HPDE6-E6E7 (cell line): ENCODE measurements at regions not wholly inside any gene's neighbourhood (a gene's known extent, or its start where the extent isn't known, plus 50 kb on each side); places are given as distances from the start of the nearest gene placed in this dataset.
"Not testable (repeated sequence)": the region's sequence is repeated elsewhere in the genome, so short reads cannot be mapped to it uniquely, and the experiment has no call there.

Experiments used
- DNase-seq: peaks from one replicate; pipeline ENCODE4 v3.0.0; 2011; ENCODE audit warnings: missing footprints; ENCODE audit errors: extremely low spot score

DNA sequence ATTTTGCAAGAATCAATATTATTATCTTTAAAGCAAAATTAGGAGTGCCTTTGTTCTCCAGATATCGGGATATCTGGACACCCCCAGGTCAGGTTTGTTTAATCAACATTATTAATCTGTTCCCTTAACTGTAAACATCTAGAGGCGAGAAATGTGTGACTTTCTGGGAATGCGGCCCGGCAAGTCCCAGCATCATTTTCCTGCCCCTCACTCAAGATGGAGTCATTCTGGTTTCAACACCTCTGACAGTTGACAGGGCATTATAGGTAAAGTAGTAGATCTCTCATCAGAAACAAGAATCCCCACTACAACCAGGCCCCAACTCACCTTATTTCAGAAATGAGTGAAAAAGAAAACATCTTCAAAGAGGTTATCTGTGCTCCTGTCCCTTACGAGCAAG, 331.6 kb upstream of the ZFP42 start:
- DNase-seq, result no peak

GRCh38 chr4:187665086-187665485, 330.5 kb upstream of the ZFP42 start:
- DNase-seq, result no peak

DNA sequence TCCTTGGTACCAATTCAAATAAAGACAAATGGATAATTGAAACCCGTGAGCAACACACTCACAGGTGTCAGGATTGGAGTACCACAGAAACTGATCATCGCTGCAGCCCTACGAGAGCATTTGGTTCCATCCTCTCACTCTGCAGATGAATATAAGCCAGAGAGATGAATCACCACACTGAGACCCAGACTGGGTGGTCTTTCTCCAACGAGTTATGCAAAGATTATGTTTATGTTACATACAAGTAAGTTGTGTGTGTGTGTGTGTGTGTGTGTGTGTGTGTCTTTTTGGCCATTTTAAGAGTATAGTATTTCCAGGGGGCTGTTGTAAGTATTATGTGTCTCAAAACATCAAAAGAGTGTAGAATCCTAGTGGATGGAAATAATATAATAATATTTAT, 329.5 kb upstream of the ZFP42 start:
- no peak for DNase-seq

DNA sequence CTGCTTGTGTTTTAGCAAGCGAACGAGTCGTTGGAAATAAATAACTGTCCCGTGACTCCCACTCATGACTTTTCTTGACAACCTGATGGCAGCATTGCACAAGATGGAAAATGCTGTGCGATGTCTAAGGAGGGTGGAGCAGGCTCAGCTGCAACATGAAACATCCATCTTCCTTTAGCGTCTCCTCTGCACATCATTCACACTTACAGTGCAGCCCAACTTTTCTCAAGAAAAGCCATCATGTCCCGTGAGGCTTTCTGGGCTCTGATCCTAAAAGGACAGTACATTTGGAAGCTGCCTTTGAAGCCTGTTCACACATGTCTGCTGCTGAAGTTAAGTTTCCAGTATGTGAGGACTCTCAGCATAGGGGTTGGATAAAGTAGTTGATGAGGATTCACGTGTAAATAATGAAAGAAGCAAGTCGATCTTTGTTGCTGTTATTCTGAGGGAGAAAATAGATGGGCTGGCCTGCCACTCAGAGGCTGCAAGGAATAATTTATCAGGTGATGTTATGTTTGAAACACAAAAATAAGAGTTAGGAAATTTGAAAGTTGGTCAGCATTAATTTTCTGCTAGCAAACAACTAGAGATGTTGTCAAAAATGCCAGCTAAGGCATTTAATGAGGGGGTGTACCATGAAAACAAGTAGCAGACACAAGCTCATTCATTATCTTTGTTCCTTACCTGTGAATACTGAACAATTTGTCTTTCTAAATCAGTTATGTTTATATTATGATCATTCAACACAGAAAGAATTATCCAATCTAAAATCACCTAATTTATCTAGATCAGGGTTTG, 328.7 kb upstream of the ZFP42 start:
- no peak for DNase-seq

- peak; percentile 9 for DNase-seq
Measured at GRCh38 chr4:187668526-187669082, 327.0 kb upstream of the ZFP42 start.

DNA sequence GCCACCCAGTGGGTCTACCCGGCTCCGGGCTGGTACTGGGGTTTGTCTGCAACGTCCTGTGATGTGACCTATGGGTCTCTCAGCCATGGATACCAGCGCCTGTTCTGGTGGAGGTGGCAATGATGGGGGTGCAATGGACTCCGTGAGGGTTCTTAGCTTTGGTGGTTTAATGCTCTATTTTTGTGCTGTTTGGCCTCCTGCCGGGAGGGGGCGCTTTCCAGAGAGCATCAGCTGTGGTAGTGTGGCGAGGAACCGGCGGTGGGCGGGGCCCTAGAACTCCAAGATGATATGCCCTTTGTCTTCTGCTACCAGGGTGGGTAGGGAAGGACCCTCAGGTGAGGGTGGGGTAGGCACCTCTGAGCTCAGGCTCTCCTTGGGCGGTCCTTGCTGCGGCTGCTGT, 324.1 kb upstream of the ZFP42 start:
- not testable (repeated sequence) for DNase-seq

DNA sequence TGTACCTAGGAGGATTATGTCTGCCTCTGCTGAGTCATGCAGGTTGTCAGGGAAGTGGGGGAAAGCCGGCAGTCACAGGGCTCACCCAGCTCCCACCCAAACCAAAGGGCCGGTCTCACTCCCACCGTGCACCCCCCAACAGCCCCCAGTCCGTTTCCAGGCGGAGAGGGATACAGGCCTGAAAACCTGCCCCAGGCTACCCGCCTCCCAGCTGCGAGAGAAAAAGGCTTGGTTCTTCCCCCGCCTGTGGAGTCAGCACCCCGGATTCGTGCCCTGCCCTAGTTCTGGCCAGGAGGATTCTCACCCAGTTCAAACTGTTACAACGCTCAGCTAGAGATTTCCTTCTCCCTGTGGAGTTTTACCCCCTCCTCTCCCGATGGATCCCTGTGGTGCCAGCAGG, 323.6 kb upstream of the ZFP42 start:
- not testable (repeated sequence) for DNase-seq

DNA sequence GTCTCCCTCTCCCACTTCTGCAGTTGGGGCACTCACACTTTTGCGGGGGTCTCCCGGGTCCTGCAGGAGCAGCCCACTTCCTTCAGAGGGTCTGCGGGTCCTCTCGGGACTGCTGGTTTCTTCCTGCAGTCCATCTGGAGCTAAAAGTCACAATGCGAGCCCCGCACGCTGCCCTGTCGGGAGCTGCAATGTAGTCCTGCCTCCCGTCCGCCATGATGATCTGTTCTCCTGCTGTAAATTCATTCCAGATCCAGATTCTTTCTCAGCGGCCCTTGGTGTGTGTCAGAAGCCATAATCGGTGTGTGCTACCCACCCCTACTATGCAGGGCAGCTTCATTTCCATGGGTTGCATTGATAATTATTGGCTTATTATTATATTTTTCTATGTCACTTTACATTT, 323.0 kb upstream of the ZFP42 start:
- not testable (repeated sequence) for DNase-seq

- DNase-seq, result no peak
Measured at GRCh38 chr4:187679450-187679849, 316.1 kb upstream of the ZFP42 start.

DNA sequence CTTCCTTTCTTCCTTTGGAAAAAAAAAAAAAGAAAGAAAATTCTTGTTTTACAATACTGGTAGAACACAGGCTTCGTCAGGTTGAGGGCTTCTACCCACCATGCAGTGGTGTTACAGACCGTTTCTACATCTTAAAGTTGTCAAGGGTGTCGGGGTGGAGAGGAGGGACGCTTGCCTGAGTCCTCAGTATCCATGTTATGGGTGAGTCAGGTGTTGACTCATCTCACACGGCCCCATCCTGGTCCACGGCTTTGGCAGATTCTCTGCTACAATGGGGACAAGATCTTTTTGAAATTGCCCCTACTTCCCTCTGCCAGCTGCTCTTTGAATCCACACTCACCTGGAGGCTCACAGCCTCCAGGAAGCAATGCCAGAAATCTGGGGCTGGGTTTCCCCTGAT, 310.3 kb upstream of the ZFP42 start:
- peak; percentile 19 for DNase-seq

- DNase-seq, result no peak
Measured at GRCh38 chr4:187687697-187688096, 307.9 kb upstream of the ZFP42 start.

DNA sequence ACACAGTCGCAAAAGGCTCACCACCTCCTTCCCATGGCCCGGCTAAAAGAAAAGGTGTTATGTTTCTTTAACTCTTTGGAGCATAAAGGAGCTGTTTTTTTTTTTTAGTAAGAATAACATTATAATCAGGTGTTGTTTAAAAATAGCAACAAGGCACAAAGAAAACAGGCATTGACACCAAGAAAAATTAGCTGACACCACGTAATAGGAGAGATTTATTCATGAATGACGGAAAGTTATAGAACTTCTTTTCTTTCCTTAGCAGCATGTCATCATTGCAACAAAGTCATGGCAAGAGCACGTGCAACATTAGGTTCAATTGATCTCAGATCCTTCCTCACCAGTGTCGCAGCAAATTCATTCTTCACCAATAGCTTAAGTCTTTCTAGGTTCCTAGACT, 302.9 kb upstream of the ZFP42 start:
- no peak for DNase-seq

DNA sequence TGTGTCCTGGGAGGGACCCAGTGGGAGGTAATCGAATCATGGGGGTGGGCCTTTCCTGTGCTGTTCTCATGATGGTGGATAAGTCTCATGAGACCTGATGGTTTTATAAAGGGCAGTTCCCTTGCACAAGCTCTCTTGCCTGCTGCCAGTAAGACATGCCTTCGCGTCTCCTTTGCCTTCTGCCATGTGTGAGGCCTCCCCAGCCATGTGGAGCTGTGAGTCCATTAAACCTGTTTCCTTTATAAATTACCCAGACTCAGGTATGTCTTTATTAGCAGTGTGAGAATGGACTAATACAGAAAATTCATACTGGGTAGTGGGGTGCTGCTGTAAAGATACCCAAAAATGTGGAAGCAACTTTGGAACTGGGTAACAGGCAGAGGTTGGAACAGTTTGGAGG, 300.0 kb upstream of the ZFP42 start:
- not testable (repeated sequence) for DNase-seq

GRCh38 chr4:187711586-187711985, 284.0 kb upstream of the ZFP42 start:
- no peak for DNase-seq

DNA sequence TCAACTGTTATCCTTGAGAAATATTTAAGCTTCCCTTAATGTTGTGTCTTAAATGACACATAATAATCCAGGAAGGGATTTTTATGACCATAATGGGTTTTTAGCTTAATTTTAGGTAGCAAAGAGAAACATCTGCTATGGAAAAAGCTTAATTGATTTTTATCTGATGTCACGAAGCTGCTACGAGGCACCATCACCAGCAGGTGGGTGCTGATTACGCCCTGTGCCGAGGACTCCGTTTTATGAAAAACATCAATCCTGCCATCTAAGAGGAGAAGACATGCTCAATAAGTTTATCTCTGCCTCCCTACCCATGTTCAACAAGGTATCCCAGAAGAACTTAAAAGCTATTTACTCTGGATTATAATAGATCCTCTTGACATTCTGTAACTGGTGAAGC, 280.6 kb upstream of the ZFP42 start:
- DNase-seq, result no peak

- DNase-seq, result no peak
Measured at GRCh38 chr4:187715466-187715865, 280.1 kb upstream of the ZFP42 start.

GRCh38 chr4:187724456-187724855, 271.1 kb upstream of the ZFP42 start:
- no peak for DNase-seq

GRCh38 chr4:187726485-187726884, 269.1 kb upstream of the ZFP42 start:
- no peak for DNase-seq

- no peak for DNase-seq
Measured at GRCh38 chr4:187732524-187732923, 263.0 kb upstream of the ZFP42 start.

DNA sequence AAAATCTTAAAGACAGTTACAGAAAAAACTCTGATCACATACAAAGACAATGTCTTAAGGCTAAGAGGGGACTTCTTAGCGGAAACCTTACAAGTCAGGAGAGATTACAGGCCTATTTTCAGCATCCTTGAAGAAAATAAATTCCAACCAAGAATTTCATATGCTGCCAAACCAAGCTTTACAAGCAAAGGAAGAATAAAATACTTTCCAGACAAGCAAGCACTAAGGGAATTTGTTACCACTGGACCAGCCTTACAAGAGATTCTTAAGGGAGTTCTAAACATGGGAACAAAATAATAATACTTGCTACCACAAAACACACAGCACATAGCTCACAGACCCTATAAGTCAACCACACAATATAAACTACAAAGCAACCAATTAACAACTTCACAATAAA, 255.8 kb upstream of the ZFP42 start:
- DNase-seq, result no peak

DNA sequence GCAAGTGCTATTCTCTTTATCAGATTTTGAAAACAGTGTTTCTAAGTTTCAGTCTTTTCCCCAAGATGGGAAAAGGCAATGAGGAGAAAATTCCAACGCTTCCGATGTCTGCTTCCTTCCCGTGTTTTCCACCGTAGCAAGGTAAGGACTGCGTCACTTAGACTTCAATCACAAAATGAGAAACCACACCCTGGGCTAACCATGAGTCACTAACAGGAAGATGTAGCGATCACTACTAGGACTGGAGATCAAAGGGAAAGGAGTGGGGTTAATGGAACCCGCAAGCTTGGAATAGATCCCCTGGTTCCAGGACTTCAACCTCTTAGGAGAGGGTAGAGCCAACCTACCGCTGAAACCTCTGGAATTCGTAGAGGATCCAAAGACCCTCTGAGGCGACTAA, 250.7 kb upstream of the ZFP42 start:
- no peak for DNase-seq

DNA sequence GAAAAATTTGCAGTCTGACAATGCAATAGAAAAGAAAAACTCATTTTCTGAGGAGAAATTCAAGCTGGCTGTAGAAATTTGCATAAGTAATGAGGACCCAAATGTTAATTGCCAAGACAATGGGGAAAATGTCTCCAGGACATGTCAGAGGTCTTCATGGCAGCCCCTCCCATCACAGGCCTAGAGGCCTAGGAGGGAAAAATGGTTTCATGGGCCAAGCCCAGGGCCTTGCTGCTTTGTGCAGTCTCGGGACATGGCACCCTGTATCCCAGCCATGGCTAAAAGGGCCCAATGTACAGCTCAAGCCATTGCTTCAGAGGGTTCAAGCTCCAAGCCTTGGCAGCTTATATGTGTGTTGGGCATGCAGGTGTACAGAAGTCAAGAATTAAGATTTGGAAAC, 244.9 kb upstream of the ZFP42 start:
- DNase-seq, result not testable (repeated sequence)

DNA sequence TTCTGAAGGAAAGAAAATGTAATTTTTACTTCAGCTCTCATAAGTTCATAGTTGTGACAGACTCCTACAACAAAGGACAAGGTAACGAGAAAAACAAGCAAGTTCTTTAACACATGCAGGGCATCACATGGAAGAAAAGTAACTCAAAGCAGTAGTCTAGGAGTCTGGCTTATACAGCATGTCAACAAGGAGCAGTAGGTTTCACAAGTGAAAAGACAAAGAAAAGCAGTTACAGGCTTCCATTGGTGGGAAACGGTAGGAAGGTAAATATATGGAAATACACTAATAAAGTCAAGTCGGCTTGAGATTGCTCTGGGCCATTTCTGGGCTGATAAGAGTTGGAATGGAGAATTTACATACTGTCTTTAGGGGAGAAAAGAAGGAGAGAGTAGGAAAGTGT, 228.4 kb upstream of the ZFP42 start:
- DNase-seq, result no peak

DNA sequence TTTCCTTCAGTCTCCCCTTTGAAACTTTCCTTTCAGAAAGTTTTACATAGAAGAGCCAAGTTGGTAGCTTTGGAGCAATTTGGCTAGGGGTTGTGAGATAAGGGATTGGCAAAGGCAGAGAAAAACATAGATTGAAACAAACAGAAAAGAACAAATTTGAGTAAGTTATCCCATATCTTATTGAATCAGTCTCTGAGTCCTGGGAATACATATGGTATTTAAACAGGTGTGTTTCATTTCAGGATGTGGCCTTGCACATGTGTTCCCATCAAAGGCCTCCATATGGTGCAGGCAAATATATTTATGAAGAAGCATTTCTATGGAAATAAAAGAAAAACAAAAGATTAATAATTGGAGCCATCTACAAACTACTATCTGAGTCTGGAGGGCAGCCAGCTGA, 227.9 kb upstream of the ZFP42 start:
- DNase-seq, result no peak
